NT2/D1 (cell line): ENCODE measurements at regions not wholly inside any gene's neighbourhood (a gene's known extent, or its start where the extent isn't known, plus 50 kb on each side); places are given as distances from the start of the nearest gene placed in this dataset.

Experiments
- SUZ12 ChIP-seq: IDR thresholded peaks from 2 replicates; pipeline ENCODE4 v1.6.1; 2011; ENCODE audit not compliant: insufficient read length, insufficient read depth; ENCODE audit errors: extremely low read depth
- YY1 ChIP-seq: IDR thresholded peaks from 2 replicates; pipeline ENCODE4 v1.6.1; 2011; ENCODE audit not compliant: insufficient read length, insufficient read depth
- ZNF274 ChIP-seq: IDR thresholded peaks from 2 replicates; pipeline ENCODE4 v1.6.1; 2011; ENCODE audit warnings: mild to moderate bottlenecking, low read depth, low read length

DNA sequence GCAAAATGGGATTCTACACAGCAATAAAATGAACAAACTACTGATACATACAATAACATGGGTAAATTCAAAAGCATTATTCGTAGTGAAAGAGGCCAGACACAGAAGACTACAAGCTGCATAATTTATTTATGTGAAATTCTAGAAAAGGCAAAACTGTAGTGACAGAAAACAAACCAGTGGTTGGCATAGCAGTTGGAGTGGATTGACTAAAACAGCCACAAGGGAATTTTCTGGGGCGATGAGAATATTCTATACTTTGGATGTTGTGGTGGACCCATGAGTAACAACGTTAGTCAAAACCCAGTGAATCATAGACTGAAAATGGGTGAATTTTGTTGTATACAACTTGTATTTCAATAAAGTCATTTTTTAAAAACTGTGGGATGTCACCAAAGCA is 63.2 kb upstream of the RPL38 start:
- TF ChIP-seq SUZ12: no peak
- no peak for TF ChIP-seq YY1
- TF ChIP-seq ZNF274: no peak
